ENCODE measurements at regions not wholly inside any gene's neighbourhood (a gene's known extent, or its start where the extent isn't known, plus 50 kb on each side); places are given as distances from the start of the nearest gene placed in this dataset.
"Not testable (repeated sequence)": the region's sequence is repeated elsewhere in the genome, so short reads cannot be mapped to it uniquely, and the experiment has no call there.

DNA sequence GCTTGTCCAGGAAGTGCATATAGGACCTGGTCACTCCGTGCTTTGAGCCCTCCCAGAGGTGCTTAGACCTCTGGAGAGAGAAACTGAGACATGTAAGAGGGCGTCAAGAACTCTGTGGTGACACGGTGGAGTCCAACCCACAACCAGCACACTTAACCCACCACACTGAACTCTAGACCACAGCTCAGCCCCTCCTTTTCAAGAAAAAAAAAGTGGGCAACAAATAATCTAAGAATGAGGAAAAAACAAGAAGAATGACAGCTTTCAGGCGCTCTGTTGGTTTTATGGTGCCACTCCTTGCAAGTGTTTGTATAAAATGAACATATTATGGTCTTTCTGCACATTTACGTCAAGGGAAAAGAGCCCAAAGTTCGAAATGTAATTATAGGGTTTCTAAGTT lies 50.2 kb upstream of the SNAPC3 start:
- Mint-ChIP-seq H3K27ac (ENCODE audit: unreplicated experiment) (no peak overlapping the region), H3K36me3 (ENCODE audit: low read depth) (peaks cover 10% of the 10 kb centered on the region), H3K27me3 (ENCODE audit: low read depth) (no peaks in the 10 kb centered on the region), H3K9me3 (ENCODE audit: low read depth) (peaks cover 10% of the 10 kb centered on the region), H3K4me1 (ENCODE audit: low read depth) (peaks cover 57% of the 10 kb centered on the region), H3K4me3 (ENCODE audit: unreplicated experiment) (no peak overlapping the region)
- no peak for DNase-seq (ENCODE audit: low spot score)
- no peak for TF ChIP-seq CTCF (IDR thresholded peaks at IDR 0.05)

DNA sequence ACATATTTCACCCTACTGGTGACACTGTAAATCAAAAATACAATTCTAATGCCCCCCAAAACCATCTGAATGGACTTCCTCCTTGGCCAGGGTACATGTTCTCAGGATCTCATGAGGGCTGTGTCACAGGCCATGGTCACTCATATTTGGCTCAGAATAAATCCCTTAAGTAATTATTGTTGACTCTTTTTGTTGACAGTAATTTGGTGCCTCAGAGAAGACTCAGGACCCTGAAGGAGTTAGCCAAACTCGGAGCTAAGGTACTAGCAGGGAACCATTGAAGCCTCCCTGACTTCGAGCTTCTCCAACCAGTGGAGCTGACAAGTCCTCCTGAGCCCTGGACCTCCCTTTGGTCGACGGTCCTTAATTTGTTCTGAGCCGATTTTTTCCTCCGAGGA lies 51.2 kb upstream of the SNAPC3 start:
- no peaks in the 10 kb centered on the region for H3K27me3 Mint-ChIP-seq (ENCODE audit: low read depth)
- H3K9me3 Mint-ChIP-seq (ENCODE audit: low read depth), result peaks cover 10% of the 10 kb centered on the region
- peaks cover 51% of the 10 kb centered on the region for H3K4me1 Mint-ChIP-seq (ENCODE audit: low read depth)
- peak overlapping the region; percentile 69 for H3K27ac Mint-ChIP-seq (ENCODE audit: unreplicated experiment)
- H3K4me3 Mint-ChIP-seq (ENCODE audit: unreplicated experiment), result no peak overlapping the region
- DNase-seq (ENCODE audit: low spot score), result no peak
- H3K36me3 Mint-ChIP-seq (ENCODE audit: low read depth), result peaks cover 8% of the 10 kb centered on the region
- no peak for TF ChIP-seq CTCF (IDR thresholded peaks at IDR 0.05)

- Mint-ChIP-seq H3K4me1 (ENCODE audit: low read depth) (peaks cover 44% of the 10 kb centered on the region), H3K4me3 (ENCODE audit: unreplicated experiment) (no peak overlapping the region), H3K9me3 (ENCODE audit: low read depth) (peaks cover 3% of the 10 kb centered on the region), H3K27ac (ENCODE audit: unreplicated experiment) (peak overlapping the region; percentile 69), H3K36me3 (ENCODE audit: low read depth) (peaks cover 3% of the 10 kb centered on the region), H3K27me3 (ENCODE audit: low read depth) (no peaks in the 10 kb centered on the region)
- no peak for DNase-seq (ENCODE audit: low spot score)
- no peak for TF ChIP-seq CTCF (IDR thresholded peaks at IDR 0.05)
These were observed 51.9 kb upstream of the SNAPC3 start for GRCh38 chr9:15370466-15371447.

DNA sequence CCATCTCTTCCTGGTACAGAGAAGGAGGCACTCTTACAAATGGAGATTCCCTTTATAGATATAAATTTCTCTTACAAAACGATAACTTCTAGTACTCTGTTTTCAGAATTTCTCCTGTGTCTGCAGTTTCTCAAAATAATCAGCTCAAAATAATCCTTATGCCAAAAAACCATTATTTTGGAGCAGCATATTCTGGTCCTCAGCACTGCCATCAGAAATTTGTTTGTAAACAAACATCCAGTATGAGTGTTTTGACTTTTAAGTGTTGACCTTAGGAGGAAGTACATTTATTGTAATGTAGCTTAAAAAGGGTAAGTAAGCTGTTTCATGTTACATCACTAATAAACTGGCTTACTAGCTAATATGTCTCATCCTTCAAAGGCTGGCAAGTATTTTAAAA lies 52.8 kb upstream of the SNAPC3 start:
- Mint-ChIP-seq H3K27ac (ENCODE audit: unreplicated experiment) (no peak overlapping the region), H3K9me3 (ENCODE audit: low read depth) (no peaks in the 10 kb centered on the region)
- DNase-seq (ENCODE audit: low spot score), result no peak

GRCh38 chr9:15369238-15369637 lies 53.4 kb upstream of the SNAPC3 start:
- no peak for TF ChIP-seq CTCF (IDR thresholded peaks at IDR 0.05)
- DNase-seq (ENCODE audit: low spot score), result no peak

More for the DNA sequence above, 52.8 kb upstream of the SNAPC3 start:
- Mint-ChIP-seq H3K4me1 (ENCODE audit: low read depth) (peaks cover 40% of the 10 kb centered on the region), H3K27me3 (ENCODE audit: low read depth) (no peaks in the 10 kb centered on the region), H3K4me3 (ENCODE audit: unreplicated experiment) (no peak overlapping the region), H3K36me3 (ENCODE audit: low read depth) (peaks cover 2% of the 10 kb centered on the region)
- TF ChIP-seq CTCF (IDR thresholded peaks at IDR 0.05), result no peak

DNA sequence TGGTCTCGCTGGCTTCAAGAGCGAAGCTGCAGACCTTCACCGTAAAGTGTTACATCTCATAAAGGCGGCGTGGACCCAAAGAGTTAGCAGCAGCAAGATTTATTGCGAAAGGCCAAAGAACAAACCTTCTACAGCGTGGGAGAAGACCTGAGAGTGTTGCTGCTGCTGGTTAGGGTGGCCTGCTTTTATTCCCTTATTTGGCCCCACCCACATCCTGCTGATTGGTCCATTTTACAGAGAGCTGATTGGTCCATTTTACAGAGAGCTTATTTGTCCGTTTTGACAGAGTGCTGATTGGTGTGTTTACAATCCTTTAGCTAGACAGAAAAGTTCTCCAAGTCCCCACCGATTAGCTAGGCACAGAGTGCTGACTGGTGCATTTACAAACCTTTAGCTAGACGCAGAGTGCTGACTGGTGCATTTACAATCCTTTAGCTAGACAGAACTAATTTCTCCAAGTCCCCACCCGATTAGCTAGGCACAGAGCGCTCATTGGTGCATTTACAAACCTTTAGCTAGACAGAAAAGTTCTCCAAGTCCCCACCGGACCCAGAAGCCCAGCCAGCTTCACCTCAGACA lies 57.6 kb upstream of the SNAPC3 start:
- H3K27me3 Mint-ChIP-seq (ENCODE audit: low read depth); H3K36me3 Mint-ChIP-seq (ENCODE audit: low read depth); H3K27ac Mint-ChIP-seq (ENCODE audit: unreplicated experiment); H3K9me3 Mint-ChIP-seq (ENCODE audit: low read depth); H3K4me1 Mint-ChIP-seq (ENCODE audit: low read depth); H3K4me3 Mint-ChIP-seq (ENCODE audit: unreplicated experiment); DNase-seq (ENCODE audit: low spot score): not testable (repeated sequence)

More at GRCh38 chr9:15369238-15369637, 53.4 kb upstream of the SNAPC3 start:
- Mint-ChIP-seq H3K27me3 (ENCODE audit: low read depth) (no peaks in the 10 kb centered on the region), H3K9me3 (ENCODE audit: low read depth) (no peaks in the 10 kb centered on the region), H3K27ac (ENCODE audit: unreplicated experiment) (no peak overlapping the region), H3K4me3 (ENCODE audit: unreplicated experiment) (no peak overlapping the region), H3K4me1 (ENCODE audit: low read depth) (peaks cover 34% of the 10 kb centered on the region), H3K36me3 (ENCODE audit: low read depth) (peaks cover 2% of the 10 kb centered on the region)

All from chondrocyte (in vitro differentiated cells).